ENCODE measurements at regions not wholly inside any gene's neighbourhood (a gene's known extent, or its start where the extent isn't known, plus 50 kb on each side); places are given as distances from the start of the nearest gene placed in this dataset.
"Not testable (repeated sequence)": the region's sequence is repeated elsewhere in the genome, so short reads cannot be mapped to it uniquely, and the experiment has no call there.

GRCh38 chr5:110248921-110249320, 477.6 kb downstream of the TMEM232 start:
- DNase-seq (ENCODE audit: low read depth) = no peak

GRCh38 chr5:110250355-110250754, 476.1 kb downstream of the TMEM232 start:
- no peak for DNase-seq (ENCODE audit: low read depth)

- DNase-seq (ENCODE audit: low read depth) = no peak
Measured at GRCh38 chr5:110250755-110251154, 475.7 kb downstream of the TMEM232 start.

GRCh38 chr5:110251366-110251765, 475.1 kb downstream of the TMEM232 start:
- DNase-seq (ENCODE audit: low read depth) = no peak

- DNase-seq (ENCODE audit: low read depth) = no peak
Measured at GRCh38 chr5:110255194-110255593, 471.3 kb downstream of the TMEM232 start.

GRCh38 chr5:110256298-110256697, 470.2 kb downstream of the TMEM232 start:
- no peak for DNase-seq (ENCODE audit: low read depth)

- DNase-seq (ENCODE audit: low read depth) = no peak
Measured at GRCh38 chr5:110257971-110258370, 468.5 kb downstream of the TMEM232 start.

GRCh38 chr5:110258460-110259216, 467.8 kb downstream of the TMEM232 start:
- DNase-seq (ENCODE audit: low read depth) = peak; percentile 11

GRCh38 chr5:110262749-110263148, 463.7 kb downstream of the TMEM232 start:
- DNase-seq (ENCODE audit: low read depth) = no peak

GRCh38 chr5:110264661-110265060, 461.8 kb downstream of the TMEM232 start:
- no peak for DNase-seq (ENCODE audit: low read depth)

GRCh38 chr5:110265162-110265561, 461.3 kb downstream of the TMEM232 start:
- DNase-seq (ENCODE audit: low read depth) = no peak

GRCh38 chr5:110267714-110268113, 458.8 kb downstream of the TMEM232 start:
- no peak for DNase-seq (ENCODE audit: low read depth)

GRCh38 chr5:110268283-110268682, 458.2 kb downstream of the TMEM232 start:
- no peak for DNase-seq (ENCODE audit: low read depth)

GRCh38 chr5:110268985-110269384, 457.5 kb downstream of the TMEM232 start:
- no peak for DNase-seq (ENCODE audit: low read depth)

GRCh38 chr5:110269478-110270142, 456.9 kb downstream of the TMEM232 start:
- no peak for DNase-seq (ENCODE audit: low read depth)

GRCh38 chr5:110275878-110276277, 450.6 kb downstream of the TMEM232 start:
- DNase-seq (ENCODE audit: low read depth) = no peak

- not testable (repeated sequence) for DNase-seq (ENCODE audit: low read depth)
Measured at GRCh38 chr5:110278449-110278848, 448.0 kb downstream of the TMEM232 start.

GRCh38 chr5:110284121-110284520, 442.4 kb downstream of the TMEM232 start:
- DNase-seq (ENCODE audit: low read depth) = not testable (repeated sequence)

GRCh38 chr5:110288766-110289511, 437.5 kb downstream of the TMEM232 start:
- peak; percentile 15 for DNase-seq (ENCODE audit: low read depth)

GRCh38 chr5:110289512-110289810, 437.0 kb downstream of the TMEM232 start:
- DNase-seq (ENCODE audit: low read depth) = no peak

- DNase-seq (ENCODE audit: low read depth) = no peak
Measured at GRCh38 chr5:110290542-110290941, 435.9 kb downstream of the TMEM232 start.

- no peak for DNase-seq (ENCODE audit: low read depth)
Measured at GRCh38 chr5:110294281-110294680, 432.2 kb downstream of the TMEM232 start.

GRCh38 chr5:110297152-110297670, 429.3 kb downstream of the TMEM232 start:
- DNase-seq (ENCODE audit: low read depth) = no peak
